Hematopoietic multipotent progenitor cell treated with erythropoietin and hydrocortisone succinate and interleukin-3 and kit ligand, for 17 days (in vitro differentiated cells): ENCODE measurements at regions not wholly inside any gene's neighbourhood (a gene's known extent, or its start where the extent isn't known, plus 50 kb on each side); places are given as distances from the start of the nearest gene placed in this dataset.

Experiments
- DNase-seq: peaks from one replicate; pipeline ENCODE4 v3.0.0-alpha.2; 2015; ENCODE audit warnings: low spot score

DNA sequence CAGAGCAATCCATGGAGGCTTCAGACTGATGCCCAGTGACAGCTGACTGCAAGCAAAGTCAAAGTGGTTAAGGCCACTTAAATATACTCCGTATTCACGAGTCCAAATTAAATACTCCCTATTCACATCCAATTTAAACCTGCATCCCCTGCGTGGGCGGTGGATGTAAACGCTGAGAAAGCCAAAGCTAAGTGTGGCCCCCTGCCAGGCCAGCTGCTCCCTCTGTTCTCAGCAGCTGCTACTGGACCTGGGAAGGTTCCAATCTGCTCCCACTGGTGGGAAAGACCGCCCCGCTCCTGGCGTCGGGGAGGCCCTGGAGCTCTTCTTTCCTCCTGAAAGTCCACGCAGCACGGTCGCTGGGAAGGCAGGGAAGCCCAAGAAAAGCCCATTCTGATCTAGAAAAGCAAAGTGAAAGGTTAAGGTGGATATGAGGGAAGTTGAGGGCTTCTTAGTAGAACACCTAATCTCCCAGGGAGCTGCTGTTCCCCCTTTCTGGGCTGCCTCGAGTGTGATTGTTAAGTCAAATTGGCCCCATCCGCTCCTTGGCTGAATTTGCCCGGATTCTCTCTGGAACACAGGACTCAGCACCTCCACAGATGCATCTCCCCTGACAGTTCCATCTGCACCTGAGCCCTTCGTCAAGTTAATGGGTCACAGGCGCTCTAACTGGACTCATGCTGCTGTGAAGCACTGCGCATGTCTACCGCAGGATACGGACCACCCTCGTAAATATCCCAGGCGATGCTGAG lies 205.5 kb downstream of the USP12 start:
- no peak for DNase-seq

DNA sequence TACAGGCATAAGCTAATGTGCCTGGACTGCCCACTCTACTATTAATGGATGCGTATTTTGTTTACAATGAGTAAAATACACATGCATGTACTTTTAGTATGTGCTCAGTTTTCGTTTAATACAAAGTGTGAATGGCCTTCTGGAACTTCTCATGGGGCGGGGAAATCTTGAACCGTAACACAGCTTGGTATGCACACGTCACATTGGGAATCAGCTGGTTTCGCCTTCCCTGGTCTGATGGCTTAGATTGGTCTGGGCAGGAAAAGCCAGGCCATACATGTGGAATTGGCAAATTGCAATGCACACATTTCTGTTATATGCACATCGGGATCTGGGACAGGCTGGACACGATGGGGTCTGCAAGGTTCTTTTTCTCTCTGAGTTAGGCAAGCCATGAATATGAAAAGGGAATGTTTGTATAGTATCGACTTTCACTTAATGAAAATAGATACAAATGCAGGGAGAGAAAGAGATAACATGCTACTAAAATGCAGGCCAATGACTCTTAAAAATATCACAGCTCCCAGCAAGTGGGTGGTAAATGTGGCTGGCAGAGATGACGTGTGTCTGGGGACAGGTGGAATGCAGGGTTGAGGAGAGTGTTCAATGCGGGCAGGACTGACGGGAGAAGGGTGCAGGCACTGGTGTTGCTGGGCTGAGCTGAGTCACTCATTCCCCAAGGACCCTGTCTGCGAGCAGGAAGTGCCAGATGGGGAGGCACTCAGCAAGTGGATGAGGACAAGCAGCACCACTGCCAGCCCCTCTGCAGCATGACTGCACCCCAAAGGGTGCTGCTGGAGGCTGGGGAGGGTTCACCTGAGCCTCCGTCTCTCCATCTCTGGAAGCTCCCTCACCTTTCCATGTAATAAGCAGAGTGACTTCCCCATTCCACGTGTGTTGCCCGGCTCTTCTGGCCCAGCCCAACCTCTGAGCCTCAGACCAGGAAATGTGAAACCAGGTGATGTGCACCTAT lies 204.0 kb upstream of the GPR12 start:
- DNase-seq = no peak

DNA sequence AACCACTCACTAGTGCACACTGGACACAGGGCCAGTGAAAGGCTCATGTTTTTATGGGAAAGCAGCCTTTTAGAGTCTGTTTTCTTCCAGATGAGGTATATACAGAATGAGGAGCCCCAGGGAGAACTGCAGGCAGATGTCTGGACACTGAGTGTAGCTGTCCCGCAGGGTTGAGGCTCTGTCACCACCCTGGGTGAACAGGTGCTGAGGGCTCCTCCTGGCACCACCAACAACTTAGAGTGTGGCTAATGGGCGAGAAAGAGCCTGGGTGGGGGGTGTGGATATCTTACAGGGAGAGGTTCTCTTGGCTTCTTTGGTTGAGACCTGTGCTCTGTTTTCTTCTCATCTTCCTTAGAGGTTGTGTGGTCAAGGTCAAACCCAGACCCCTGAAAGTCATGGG lies 202.1 kb upstream of the GPR12 start:
- DNase-seq = no peak

DNA sequence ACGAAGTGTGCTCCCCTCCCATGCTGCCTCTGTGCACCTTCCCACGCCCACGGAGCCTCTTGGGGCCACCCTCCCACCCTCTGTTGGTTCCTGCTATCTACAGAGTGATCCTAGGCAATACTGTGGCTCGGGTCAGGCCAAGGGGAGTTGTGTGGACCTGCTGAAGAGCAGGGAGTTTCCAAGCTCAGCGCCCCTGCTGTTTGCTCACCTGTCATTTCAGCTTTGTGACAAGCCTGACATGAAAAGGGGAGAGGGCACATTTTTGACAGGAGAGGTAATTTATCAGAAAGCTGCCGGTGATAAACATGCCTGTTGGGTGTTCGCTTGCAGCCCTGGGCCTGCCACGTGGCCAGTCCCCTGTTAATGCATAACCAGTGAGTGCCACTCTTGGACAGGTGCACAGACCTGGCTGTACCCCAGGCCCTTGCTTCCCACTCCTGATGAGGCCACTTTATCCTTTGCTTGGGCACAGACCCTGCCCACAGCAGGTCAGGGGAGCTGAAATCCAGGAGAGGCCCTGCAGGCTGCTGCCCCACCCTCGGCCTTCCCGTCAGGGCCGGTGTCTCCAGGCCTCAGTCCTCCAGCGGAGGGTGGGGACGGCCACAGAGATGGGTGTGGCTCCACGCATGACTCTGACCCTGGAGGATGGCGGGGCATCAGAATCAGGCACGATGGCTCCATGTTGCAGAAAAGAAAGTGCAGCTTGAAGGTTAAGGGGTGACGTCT lies 201.5 kb upstream of the GPR12 start:
- peak; percentile 38 for DNase-seq

DNA sequence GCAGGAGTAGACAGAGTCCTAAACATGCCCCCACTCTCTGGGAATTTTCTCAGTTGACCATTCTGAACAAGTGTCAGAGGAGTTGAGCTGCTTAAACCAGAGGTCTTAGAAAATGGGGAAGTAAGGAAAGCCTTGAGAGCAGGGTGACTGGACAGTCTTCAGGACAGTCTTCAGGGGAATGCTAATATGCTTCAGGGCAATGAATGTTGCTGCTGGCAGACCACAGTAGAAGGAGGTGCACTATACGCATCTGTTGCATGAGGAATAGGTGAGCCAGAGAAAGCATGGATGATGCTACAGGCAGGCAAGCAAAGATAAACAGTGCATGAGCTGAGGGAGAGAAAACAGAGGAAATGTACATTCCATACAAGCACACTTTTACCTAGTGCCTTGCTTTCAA lies 196.6 kb upstream of the GPR12 start:
- no peak for DNase-seq

DNA sequence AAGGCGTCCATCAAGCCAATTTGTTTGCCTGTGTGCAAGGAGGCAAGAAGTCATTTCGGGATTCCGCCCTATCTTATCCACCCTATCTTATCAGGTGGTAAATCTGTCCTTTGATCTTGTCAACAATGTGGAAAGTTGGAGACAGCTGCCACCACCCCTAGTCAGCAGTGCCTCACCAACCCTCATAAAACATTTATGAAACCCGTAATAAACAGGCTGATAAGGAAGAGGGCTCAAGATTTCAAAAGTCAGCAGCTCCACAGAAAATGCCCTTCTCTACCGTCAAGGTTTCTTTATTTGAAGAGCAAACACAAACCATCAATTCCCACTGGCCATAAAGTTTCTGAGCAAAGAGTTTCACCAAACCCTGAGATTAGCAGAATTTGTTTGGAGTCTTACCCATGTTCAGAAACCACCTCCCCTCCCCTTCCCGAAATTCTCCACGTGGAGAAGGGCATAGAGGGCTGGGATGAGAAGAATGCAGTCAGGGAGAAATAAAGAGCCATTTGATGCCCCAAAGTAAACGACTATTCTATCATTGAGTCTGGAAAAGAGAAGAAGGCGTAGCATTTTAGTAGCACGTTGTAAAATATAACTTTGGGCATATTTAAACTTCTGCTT lies 196.0 kb upstream of the GPR12 start:
- no peak for DNase-seq

DNA sequence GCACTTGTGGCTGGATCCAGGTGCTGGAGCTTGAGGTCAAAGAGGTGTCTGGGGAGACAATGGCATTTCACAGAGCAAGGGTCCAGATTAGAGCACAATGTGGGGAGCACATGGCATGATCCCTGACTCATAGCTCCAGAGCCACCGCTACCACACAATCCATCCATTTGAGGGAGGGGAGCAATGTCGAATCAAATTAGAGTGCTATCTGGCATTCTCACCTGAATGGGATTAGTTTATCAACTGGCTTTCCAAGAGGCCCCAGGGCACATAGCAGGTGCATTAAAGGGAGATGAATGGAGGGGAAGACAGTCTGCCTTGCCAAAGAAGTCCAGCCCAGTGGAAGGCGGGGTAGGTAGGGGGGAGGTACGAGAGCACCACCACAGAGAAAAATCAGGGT lies 194.4 kb upstream of the GPR12 start:
- DNase-seq = no peak

DNA sequence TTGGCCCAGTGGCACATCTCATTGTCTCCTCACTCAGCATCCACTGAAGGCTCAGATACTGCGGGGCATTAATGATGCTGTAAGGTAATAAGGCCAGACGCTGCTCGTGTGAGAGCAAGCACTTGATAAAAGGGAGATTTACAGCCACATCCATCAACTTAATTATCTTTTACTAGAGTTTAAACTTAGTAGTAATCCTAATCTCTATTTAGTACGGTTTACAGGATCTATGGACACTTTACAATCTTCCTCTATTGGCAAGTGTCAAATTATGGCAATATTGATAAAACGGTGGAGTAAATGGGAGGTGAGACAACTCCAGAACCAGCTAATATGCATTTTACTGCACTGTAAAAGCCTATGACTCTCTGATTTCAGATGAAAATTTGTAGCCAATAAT lies 192.7 kb upstream of the GPR12 start:
- no peak for DNase-seq

DNA sequence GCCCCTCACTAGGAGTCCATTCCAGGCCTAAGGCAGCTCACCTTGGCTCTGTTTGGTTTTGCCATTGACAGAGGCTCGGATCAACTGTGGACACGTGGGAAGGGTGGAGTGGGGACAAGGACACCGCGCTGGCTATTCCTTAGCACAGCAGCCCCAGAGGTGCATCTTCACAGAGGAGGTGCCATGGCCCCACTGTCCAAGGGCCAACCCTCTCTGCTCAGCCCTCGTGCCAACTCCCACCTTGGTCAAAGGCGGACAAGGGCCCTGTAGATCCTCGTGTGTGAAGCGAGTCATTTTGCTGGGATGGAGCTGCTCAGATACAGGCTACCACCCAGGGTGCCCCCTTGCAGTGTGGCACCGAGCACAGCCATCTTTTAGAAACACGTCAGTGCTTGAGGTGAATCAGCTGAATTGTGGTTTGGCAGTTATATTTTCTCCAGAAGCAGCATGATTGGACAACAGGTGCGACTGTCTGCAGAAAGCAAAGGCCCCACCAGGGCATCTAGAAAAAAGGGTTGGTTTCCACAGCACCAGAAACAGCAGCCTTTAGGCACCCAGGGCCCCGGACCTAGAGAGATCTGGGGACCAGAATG lies 192.1 kb upstream of the GPR12 start:
- DNase-seq = no peak

DNA sequence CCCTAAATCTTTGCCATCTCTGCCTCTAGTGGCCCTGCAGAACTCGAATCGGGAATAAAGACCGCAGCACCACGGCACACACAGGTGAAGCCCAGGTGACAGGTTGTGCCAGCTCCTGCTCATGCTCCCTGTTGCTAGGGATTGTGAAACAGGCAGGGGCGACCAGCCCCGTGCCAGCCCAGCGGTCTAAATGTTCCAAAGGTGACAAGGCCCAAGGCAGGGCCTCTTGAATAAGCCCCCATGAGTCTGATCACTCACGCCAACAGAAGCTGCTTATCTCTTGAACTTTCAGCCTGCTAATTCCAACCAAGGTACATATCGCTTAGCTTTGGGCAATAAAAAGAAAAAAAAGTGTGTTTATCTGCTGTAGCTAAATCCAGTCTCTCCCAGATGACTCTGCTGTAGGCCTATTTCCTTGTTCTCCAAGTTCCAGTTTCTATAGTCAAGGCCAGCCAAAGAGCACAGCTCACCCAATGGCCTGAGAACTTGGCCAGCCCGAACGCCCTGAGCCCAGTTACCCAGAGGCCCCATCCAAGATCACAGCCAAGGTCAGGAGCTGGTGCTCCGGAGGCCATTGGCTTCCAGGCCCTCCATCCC lies 191.1 kb upstream of the GPR12 start:
- DNase-seq = no peak

DNA sequence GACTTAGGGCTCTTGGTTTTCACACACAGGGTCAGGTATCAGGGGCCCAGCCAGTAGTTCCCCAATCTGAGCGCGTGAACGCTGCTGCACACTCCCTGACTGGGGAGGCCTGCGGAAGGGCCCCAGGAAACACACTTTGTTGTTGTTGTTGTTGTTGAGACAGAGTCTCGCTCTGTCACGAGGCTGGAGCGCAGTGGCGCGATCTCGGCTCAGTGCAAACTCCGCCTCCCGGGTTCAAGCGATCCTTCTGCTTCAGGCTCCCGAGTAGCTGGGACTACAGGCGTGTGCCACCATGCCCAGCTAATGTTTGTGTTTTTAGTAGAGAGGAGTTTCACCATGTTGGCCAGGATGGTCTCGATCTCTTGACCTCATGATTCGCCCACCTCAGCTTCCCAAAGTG lies 190.4 kb upstream of the GPR12 start:
- no peak for DNase-seq

DNA sequence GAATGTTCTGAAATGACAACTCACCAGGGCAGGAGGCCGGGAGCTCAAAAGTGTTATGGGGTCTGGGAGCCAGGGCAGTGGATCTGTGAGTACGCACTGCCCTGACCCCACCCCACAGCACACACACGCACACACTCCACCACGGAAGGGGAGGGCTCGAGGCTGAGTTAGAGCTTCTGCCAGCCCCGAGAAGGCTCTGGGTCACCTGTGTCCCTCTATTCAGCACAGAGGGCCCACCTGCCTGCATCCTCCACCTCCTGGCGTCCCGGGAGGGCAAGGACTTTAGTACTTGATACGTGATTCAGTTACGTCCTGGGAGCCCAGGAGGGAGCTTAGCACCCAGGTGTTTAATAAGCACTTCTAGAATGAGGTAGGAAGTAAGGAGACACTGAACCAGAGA lies 190.0 kb upstream of the GPR12 start:
- DNase-seq = no peak

DNA sequence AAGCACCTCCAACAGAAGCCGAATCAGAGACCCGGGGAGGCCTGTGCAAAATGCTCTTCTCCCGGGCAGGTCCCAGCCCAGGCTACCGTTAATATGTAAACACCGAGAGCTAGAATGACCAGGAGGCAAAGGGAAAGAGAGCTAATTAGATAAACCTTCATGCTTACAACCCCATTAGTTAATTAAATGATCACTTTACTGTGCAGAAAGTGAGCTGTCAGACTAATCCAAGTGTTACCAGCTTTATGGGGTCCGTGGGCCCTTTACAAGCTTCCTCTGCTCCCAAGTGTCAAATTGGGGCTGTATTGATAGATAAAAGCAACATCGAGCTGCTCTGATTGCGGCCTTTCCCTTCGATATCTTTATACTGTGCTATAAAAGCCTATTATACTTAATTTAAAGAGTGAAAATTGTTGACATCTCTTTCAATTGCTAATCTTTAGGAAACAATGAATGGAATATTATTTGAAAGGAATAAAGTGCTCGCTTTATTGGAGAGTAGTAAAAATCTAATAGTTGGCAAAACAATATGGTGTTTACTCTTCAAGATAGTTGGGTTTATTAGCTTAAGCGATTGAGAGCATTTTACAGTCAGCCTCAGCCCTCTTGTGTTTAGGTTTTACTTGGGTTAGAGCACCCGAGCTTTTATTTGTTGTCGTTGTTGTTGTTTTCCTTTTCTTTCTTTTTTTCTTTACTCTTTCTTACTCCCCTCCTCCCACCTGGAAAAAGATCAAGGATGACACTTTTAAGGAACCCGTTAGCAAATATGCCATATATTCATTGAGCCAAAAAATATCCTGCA lies 189.3 kb upstream of the GPR12 start:
- no peak for DNase-seq

DNA sequence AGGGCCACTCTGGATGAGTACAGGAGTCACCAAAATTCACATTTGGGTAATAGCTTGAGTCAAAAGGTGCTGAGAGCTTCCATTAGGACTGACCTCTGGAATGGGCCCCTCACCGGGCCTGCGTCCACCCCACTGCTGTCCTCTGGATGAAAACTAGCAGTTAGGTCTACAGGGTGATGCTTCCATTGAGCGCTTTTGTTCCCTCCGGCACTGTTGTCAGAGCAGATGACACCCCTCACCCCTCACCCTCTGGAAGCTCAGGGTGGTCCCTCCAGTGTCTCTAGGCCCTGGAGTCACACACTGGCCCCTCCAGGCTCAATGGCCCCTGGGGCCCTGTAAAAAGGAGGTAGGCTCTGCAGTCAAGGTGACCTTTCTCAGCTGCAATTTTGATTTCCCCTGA lies 187.8 kb upstream of the GPR12 start:
- no peak for DNase-seq

DNA sequence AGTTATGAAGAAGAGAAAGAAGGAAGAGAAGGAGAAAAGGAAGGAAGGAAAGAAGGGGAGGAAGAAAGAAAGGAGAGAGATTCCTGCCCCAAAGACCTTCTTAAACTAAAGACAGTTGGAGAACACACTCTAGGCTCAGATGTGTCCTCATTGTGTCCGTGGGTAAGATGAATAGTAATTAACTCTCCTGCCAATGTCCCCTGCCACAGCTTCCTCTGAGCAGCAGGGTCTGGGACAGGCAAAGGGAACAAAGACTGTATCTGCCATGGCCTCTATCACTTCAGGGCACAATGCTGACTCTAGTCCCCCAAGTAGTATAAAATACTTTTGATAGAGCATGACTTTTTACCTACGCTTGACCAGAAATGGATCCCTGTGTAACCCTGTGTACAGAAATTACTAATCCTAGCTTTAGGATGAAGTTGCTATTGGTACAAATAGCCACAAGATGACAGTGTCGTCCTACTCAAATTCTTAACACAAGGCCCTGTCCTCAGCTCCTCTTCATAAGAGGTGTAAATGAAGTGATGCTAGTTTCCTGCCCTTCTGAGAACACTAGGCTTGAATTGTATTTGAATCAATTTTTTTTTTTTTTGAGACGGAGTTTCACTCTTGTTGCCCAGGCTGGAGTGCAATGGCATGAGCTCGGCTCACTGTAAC lies 186.2 kb upstream of the GPR12 start:
- DNase-seq = peak; percentile 78

DNA sequence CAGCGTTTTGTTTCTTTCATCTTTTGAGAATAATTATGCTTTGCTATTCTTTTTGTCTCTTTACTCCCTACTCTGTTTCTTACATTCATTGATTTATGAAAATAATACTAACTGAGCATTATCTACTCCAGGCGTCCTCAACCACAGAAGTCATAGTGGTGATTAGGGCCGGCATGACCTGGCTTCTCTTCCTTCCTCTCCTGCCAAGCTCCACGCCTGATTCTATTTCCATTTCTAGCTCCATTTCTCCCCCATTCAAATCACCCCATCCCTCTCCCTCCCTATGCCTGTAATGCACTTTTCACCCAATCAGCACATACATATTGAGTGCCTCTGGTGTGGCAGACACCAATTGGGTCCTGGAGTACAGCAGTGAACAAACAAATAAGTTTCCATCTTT lies 183.2 kb upstream of the GPR12 start:
- no peak for DNase-seq

DNA sequence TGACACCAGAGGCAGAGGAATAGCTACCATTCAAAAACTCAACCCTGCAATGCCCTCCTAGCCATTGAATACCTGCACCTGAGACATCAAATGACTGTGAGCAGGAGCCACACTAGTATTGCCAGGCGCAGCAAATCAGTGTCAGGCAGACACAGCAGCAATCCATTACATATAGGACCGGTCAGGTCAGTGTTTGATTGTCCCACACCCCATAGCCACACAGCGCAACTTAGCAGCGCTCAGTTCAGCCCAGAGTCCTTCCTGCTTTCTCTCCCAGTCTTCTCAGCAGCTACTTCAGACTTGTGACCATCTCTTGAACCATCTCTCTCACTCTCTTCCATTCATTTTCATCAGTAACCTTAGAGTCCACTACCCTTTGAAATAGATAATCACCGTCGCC lies 181.6 kb upstream of the GPR12 start:
- DNase-seq = no peak

DNA sequence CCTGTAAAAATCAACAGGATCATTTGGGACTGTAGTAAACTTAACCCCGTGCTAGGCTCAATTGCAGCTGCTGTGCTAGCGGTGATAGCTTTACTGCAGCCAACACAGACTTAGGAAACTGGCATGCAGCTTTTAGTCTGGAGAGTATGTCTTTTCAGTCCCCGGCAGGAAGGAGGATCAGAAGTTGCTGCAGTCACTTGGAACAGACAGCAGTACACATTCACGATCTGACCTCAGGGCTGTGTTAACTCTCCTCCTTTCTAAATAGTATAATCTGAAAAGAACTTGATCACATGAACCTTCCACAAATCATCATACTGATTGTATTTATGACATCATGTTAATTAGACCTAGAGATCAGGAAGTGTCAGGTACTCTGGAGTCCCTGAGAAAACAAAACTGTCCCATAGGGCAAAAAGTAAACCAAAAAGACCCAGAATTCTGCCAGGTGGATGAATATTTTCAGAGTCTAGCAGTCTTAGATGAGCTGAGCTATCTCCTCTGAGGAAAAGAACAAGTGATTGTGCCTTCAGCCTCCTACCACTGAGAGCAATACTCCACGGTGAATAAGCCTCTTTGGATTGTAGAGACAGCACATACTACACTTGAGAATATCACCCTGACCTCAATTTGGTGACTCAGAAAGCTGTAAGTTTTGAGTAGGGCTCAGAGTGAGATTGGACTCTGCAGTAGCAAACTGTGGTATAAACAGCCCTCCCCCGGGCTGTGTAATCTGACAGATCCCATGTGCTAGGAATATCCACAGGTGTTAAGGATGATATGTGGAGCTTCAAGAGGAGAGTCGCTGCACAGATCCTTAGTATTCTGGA lies 181.0 kb upstream of the GPR12 start:
- DNase-seq = no peak

DNA sequence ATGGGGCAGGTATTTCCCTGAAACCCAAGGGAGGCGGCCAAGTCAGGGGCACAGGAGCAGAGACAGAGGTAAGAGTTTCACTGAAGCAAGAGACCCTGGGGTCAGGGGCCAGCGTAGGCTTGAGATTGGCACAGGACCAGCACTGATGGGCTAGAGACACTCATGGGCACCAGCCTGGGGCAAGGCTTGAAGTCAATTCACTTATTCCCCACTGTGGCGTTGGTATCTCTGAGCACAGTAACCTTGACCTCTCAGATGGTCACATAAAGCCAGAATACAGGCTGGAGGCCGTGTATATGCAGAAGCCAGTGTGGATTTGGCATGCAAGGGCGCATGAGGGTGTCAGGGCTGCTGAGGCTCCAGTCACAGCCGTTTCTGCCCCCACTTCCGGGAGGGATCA lies 173.5 kb upstream of the GPR12 start:
- DNase-seq = no peak
